HL-60 (cell line): ENCODE measurements at regions not wholly inside any gene's neighbourhood (a gene's known extent, or its start where the extent isn't known, plus 50 kb on each side); places are given as distances from the start of the nearest gene placed in this dataset.

Experiments
- POLR2AphosphoS5 ChIP-seq: IDR thresholded peaks from 2 replicates; pipeline ENCODE4 v1.6.1; 2012; ENCODE audit warnings: low read depth
- TF ChIP-seq, protein P1 (sequence below): IDR thresholded peaks from one replicate; pipeline ENCODE4 v1.5.1; 2011; ENCODE audit warnings: low read length, control low read depth, inconsistent platforms; ENCODE audit not compliant: insufficient read depth
- TF ChIP-seq, protein P2 (sequence below): IDR thresholded peaks from 2 replicates; pipeline ENCODE4 v1.6.1; 2012; ENCODE audit warnings: low read depth; ENCODE audit not compliant: insufficient replicate concordance

GRCh38 chr2:84283506-84283905 is 175.6 kb downstream of the SUCLG1 start:
- TF ChIP-seq, protein P1, sequence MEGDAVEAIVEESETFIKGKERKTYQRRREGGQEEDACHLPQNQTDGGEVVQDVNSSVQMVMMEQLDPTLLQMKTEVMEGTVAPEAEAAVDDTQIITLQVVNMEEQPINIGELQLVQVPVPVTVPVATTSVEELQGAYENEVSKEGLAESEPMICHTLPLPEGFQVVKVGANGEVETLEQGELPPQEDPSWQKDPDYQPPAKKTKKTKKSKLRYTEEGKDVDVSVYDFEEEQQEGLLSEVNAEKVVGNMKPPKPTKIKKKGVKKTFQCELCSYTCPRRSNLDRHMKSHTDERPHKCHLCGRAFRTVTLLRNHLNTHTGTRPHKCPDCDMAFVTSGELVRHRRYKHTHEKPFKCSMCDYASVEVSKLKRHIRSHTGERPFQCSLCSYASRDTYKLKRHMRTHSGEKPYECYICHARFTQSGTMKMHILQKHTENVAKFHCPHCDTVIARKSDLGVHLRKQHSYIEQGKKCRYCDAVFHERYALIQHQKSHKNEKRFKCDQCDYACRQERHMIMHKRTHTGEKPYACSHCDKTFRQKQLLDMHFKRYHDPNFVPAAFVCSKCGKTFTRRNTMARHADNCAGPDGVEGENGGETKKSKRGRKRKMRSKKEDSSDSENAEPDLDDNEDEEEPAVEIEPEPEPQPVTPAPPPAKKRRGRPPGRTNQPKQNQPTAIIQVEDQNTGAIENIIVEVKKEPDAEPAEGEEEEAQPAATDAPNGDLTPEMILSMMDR: no peak
- TF ChIP-seq, protein P2, sequence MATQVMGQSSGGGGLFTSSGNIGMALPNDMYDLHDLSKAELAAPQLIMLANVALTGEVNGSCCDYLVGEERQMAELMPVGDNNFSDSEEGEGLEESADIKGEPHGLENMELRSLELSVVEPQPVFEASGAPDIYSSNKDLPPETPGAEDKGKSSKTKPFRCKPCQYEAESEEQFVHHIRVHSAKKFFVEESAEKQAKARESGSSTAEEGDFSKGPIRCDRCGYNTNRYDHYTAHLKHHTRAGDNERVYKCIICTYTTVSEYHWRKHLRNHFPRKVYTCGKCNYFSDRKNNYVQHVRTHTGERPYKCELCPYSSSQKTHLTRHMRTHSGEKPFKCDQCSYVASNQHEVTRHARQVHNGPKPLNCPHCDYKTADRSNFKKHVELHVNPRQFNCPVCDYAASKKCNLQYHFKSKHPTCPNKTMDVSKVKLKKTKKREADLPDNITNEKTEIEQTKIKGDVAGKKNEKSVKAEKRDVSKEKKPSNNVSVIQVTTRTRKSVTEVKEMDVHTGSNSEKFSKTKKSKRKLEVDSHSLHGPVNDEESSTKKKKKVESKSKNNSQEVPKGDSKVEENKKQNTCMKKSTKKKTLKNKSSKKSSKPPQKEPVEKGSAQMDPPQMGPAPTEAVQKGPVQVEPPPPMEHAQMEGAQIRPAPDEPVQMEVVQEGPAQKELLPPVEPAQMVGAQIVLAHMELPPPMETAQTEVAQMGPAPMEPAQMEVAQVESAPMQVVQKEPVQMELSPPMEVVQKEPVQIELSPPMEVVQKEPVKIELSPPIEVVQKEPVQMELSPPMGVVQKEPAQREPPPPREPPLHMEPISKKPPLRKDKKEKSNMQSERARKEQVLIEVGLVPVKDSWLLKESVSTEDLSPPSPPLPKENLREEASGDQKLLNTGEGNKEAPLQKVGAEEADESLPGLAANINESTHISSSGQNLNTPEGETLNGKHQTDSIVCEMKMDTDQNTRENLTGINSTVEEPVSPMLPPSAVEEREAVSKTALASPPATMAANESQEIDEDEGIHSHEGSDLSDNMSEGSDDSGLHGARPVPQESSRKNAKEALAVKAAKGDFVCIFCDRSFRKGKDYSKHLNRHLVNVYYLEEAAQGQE: no peak
- no peak for TF ChIP-seq POLR2AphosphoS5
